ENCODE measurements at regions not wholly inside any gene's neighbourhood (a gene's known extent, or its start where the extent isn't known, plus 50 kb on each side); places are given as distances from the start of the nearest gene placed in this dataset.

- no peak for DNase-seq (ENCODE audit: low read depth)
Measured at GRCh38 chr3:106616556-106616955, 747.7 kb upstream of the CBLB start.

GRCh38 chr3:106617276-106617675 lies 748.5 kb upstream of the CBLB start:
- no peak for DNase-seq (ENCODE audit: low read depth)

- no peak for DNase-seq (ENCODE audit: low read depth)
Measured at GRCh38 chr3:106620646-106621045, 751.8 kb upstream of the CBLB start.

- DNase-seq (ENCODE audit: low read depth) = no peak
Measured at GRCh38 chr3:106624154-106624553, 753.1 kb upstream of the CCDC54 start.

GRCh38 chr3:106628407-106628806 lies 748.8 kb upstream of the CCDC54 start:
- DNase-seq (ENCODE audit: low read depth) = no peak

- DNase-seq (ENCODE audit: low read depth) = no peak
Measured at GRCh38 chr3:106629215-106629832, 747.9 kb upstream of the CCDC54 start.

- no peak for DNase-seq (ENCODE audit: low read depth)
Measured at GRCh38 chr3:106631373-106632108, 745.7 kb upstream of the CCDC54 start.

GRCh38 chr3:106635271-106635670 lies 742.0 kb upstream of the CCDC54 start:
- no peak for DNase-seq (ENCODE audit: low read depth)

- DNase-seq (ENCODE audit: low read depth) = no peak
Measured at GRCh38 chr3:106635826-106636225, 741.4 kb upstream of the CCDC54 start.

- no peak for DNase-seq (ENCODE audit: low read depth)
Measured at GRCh38 chr3:106640353-106640752, 736.9 kb upstream of the CCDC54 start.

GRCh38 chr3:106642161-106642560 lies 735.1 kb upstream of the CCDC54 start:
- no peak for DNase-seq (ENCODE audit: low read depth)

GRCh38 chr3:106643684-106644161 lies 733.5 kb upstream of the CCDC54 start:
- no peak for DNase-seq (ENCODE audit: low read depth)

- no peak for DNase-seq (ENCODE audit: low read depth)
Measured at GRCh38 chr3:106673926-106674569, 703.2 kb upstream of the CCDC54 start.

- DNase-seq (ENCODE audit: low read depth) = no peak
Measured at GRCh38 chr3:106675451-106675850, 701.8 kb upstream of the CCDC54 start.

GRCh38 chr3:106678657-106679390 lies 698.4 kb upstream of the CCDC54 start:
- no peak for DNase-seq (ENCODE audit: low read depth)

GRCh38 chr3:106683953-106684620 lies 693.2 kb upstream of the CCDC54 start:
- no peak for DNase-seq (ENCODE audit: low read depth)

- DNase-seq (ENCODE audit: low read depth) = no peak
Measured at GRCh38 chr3:106685745-106686144, 691.5 kb upstream of the CCDC54 start.

GRCh38 chr3:106687905-106688304 lies 689.3 kb upstream of the CCDC54 start:
- no peak for DNase-seq (ENCODE audit: low read depth)

- DNase-seq (ENCODE audit: low read depth) = no peak
Measured at GRCh38 chr3:106688464-106688863, 688.8 kb upstream of the CCDC54 start.

GRCh38 chr3:106691476-106691875 lies 685.8 kb upstream of the CCDC54 start:
- DNase-seq (ENCODE audit: low read depth) = no peak

- DNase-seq (ENCODE audit: low read depth) = no peak
Measured at GRCh38 chr3:106692624-106693023, 684.6 kb upstream of the CCDC54 start.

- no peak for DNase-seq (ENCODE audit: low read depth)
Measured at GRCh38 chr3:106699122-106699521, 678.1 kb upstream of the CCDC54 start.
